ENCODE measurements at regions not wholly inside any gene's neighbourhood (a gene's known extent, or its start where the extent isn't known, plus 50 kb on each side); places are given as distances from the start of the nearest gene placed in this dataset.

GRCh38 chr10:31081937-31082840, 50.5 kb upstream of the ZNF438 start:
- no peak for DNase-seq (ENCODE audit: low read depth)

GRCh38 chr10:31083765-31084184, 52.1 kb upstream of the ZNF438 start:
- DNase-seq (ENCODE audit: low read depth) = no peak

- DNase-seq (ENCODE audit: low read depth) = no peak
Observed at GRCh38 chr10:31087011-31087410, 55.3 kb upstream of the ZNF438 start.

- no peak for DNase-seq (ENCODE audit: low read depth)
Observed at GRCh38 chr10:31087851-31088250, 56.2 kb upstream of the ZNF438 start.

GRCh38 chr10:31090894-31091607, 59.4 kb upstream of the ZNF438 start:
- no peak for DNase-seq (ENCODE audit: low read depth)

GRCh38 chr10:31095677-31096560, 64.3 kb upstream of the ZNF438 start:
- no peak for DNase-seq (ENCODE audit: low read depth)

- no peak for DNase-seq (ENCODE audit: low read depth)
Observed at GRCh38 chr10:31098046-31098445, 66.4 kb upstream of the ZNF438 start.

GRCh38 chr10:31099094-31099493, 67.4 kb upstream of the ZNF438 start:
- no peak for DNase-seq (ENCODE audit: low read depth)

- no peak for DNase-seq (ENCODE audit: low read depth)
Observed at GRCh38 chr10:31099664-31100063, 68.0 kb upstream of the ZNF438 start.

GRCh38 chr10:31100115-31100601, 68.5 kb upstream of the ZNF438 start:
- DNase-seq (ENCODE audit: low read depth) = no peak

GRCh38 chr10:31100662-31101061, 69.0 kb upstream of the ZNF438 start:
- no peak for DNase-seq (ENCODE audit: low read depth)

- DNase-seq (ENCODE audit: low read depth) = peak; percentile 70
Observed at GRCh38 chr10:31101123-31101522, 69.5 kb upstream of the ZNF438 start.

GRCh38 chr10:31102421-31102820, 70.8 kb upstream of the ZNF438 start:
- DNase-seq (ENCODE audit: low read depth) = no peak

- DNase-seq (ENCODE audit: low read depth) = no peak
Observed at GRCh38 chr10:31103112-31103511, 71.4 kb upstream of the ZNF438 start.

- no peak for DNase-seq (ENCODE audit: low read depth)
Observed at GRCh38 chr10:31112961-31113360, 81.3 kb upstream of the ZNF438 start.

- DNase-seq (ENCODE audit: low read depth) = no peak
Observed at GRCh38 chr10:31116226-31116625, 84.6 kb upstream of the ZNF438 start.

- DNase-seq (ENCODE audit: low read depth) = no peak
Observed at GRCh38 chr10:31118556-31118955, 86.9 kb upstream of the ZNF438 start.

- no peak for DNase-seq (ENCODE audit: low read depth)
Observed at GRCh38 chr10:31120392-31120791, 88.7 kb upstream of the ZNF438 start.

- DNase-seq (ENCODE audit: low read depth) = no peak
Observed at GRCh38 chr10:31120961-31121685, 89.5 kb upstream of the ZNF438 start.

GRCh38 chr10:31121757-31122577, 90.3 kb upstream of the ZNF438 start:
- DNase-seq (ENCODE audit: low read depth) = no peak

GRCh38 chr10:31123946-31124345, 92.3 kb upstream of the ZNF438 start:
- DNase-seq (ENCODE audit: low read depth) = no peak
